Mammary epithelial cell (primary cell): ENCODE measurements at regions not wholly inside any gene's neighbourhood (a gene's known extent, or its start where the extent isn't known, plus 50 kb on each side); places are given as distances from the start of the nearest gene placed in this dataset.

Experiments used
- EZH2 ChIP-seq: IDR thresholded peaks from 2 replicates; pipeline ENCODE4 v1.6.1; 2012; ENCODE audit warnings: low read length, inconsistent platforms, borderline replicate concordance
- TF ChIP-seq, protein P1 (sequence below), 2 donors: IDR thresholded peaks in 1 of 2; conservative IDR thresholded peaks in 1 of 2; 2 replicates each; pipeline ENCODE4 v1.5.1; 2011 to 2012; ENCODE audit warnings: inconsistent platforms in 2 of 2, low read length in 2 of 2, mild to moderate bottlenecking in 2 of 2, control low read depth in 1 of 2, low read depth in 1 of 2; ENCODE audit not compliant: insufficient read depth in 1 of 2; ENCODE audit errors: extremely low read depth in 1 of 2

- TF ChIP-seq, protein P1, sequence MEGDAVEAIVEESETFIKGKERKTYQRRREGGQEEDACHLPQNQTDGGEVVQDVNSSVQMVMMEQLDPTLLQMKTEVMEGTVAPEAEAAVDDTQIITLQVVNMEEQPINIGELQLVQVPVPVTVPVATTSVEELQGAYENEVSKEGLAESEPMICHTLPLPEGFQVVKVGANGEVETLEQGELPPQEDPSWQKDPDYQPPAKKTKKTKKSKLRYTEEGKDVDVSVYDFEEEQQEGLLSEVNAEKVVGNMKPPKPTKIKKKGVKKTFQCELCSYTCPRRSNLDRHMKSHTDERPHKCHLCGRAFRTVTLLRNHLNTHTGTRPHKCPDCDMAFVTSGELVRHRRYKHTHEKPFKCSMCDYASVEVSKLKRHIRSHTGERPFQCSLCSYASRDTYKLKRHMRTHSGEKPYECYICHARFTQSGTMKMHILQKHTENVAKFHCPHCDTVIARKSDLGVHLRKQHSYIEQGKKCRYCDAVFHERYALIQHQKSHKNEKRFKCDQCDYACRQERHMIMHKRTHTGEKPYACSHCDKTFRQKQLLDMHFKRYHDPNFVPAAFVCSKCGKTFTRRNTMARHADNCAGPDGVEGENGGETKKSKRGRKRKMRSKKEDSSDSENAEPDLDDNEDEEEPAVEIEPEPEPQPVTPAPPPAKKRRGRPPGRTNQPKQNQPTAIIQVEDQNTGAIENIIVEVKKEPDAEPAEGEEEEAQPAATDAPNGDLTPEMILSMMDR (conservative IDR thresholded peaks at IDR 0.05 in 1 of 2, IDR thresholded peaks at IDR 0.05 in 1 of 2; ENCODE audit: extremely low read depth in 1 of 2, insufficient read depth in 1 of 2, low read depth in 1 of 2, low read length in 2 of 2): no peak
- no peak for TF ChIP-seq EZH2
These were observed 161.5 kb upstream of the SSTR1 start for GRCh38 chr14:38046160-38046559.
